Trophoblast cell (in vitro differentiated cells and primary cell): ENCODE measurements at regions not wholly inside any gene's neighbourhood (a gene's known extent, or its start where the extent isn't known, plus 50 kb on each side); places are given as distances from the start of the nearest gene placed in this dataset.

Source experiments
- DNase-seq, 2 donors: peaks; one replicate each; pipeline ENCODE4 v3.0.0-alpha.2; 2016
- H2AFZ ChIP-seq: 2 replicates; pipeline ENCODE4 v1.6.1; 2013; ENCODE audit warnings: low read length, moderate library complexity, mild to moderate bottlenecking; ENCODE audit not compliant: insufficient read depth, poor library complexity
- H2AK5ac ChIP-seq: 2 replicates; pipeline ENCODE4 v1.6.1; 2013; ENCODE audit warnings: mild to moderate bottlenecking, low read length
- H2BK120ac ChIP-seq: 2 replicates; pipeline ENCODE4 v1.6.1; 2013; ENCODE audit warnings: low read length, mild to moderate bottlenecking, moderate library complexity; ENCODE audit not compliant: insufficient read depth, poor library complexity
- H2BK12ac ChIP-seq: 2 replicates; pipeline ENCODE4 v1.6.1; 2013; ENCODE audit warnings: mild to moderate bottlenecking, low read length, moderate library complexity
- H2BK5ac ChIP-seq: 2 replicates; pipeline ENCODE4 v1.6.1; 2013; ENCODE audit warnings: low read length, low read depth, moderate library complexity, mild to moderate bottlenecking; ENCODE audit not compliant: poor library complexity
- H3K14ac ChIP-seq: 2 replicates; pipeline ENCODE4 v1.6.1; 2013; ENCODE audit warnings: mild to moderate bottlenecking, low read length
- H3K18ac ChIP-seq: 2 replicates; pipeline ENCODE4 v1.6.1; 2013; ENCODE audit warnings: mild to moderate bottlenecking, low read length
- H3K23ac ChIP-seq: 2 replicates; pipeline ENCODE4 v1.6.1; 2013; ENCODE audit warnings: low read length
- H3K27ac ChIP-seq: 2 replicates; pipeline ENCODE4 v1.5.1; 2013; ENCODE audit warnings: low read depth, mild to moderate bottlenecking, inconsistent platforms, low read length, moderate library complexity
- H3K27me3 ChIP-seq: 2 replicates; pipeline ENCODE4 v1.6.1; 2013; ENCODE audit warnings: inconsistent platforms, mild to moderate bottlenecking, low read length, moderate library complexity; ENCODE audit not compliant: insufficient read depth
- H3K36me3 ChIP-seq, 2 experiments: 1 replicate in 1 of 2; 2 replicates in 1 of 2; pipeline ENCODE4 v1.6.1; 2013; ENCODE audit warnings: low read length in 2 of 2, mild to moderate bottlenecking in 2 of 2, moderate library complexity in 1 of 2; ENCODE audit not compliant: insufficient read depth in 2 of 2, control insufficient read depth in 1 of 2
- H3K4ac ChIP-seq: 2 replicates; pipeline ENCODE4 v1.6.1; 2013; ENCODE audit warnings: low read depth, mild to moderate bottlenecking, low read length, moderate library complexity
- H3K4me1 ChIP-seq, 2 experiments: 1 replicate in 1 of 2; 2 replicates in 1 of 2; pipeline ENCODE4 v1.6.1; 2013; ENCODE audit warnings: low read length in 2 of 2, mild to moderate bottlenecking in 2 of 2, moderate library complexity in 1 of 2; ENCODE audit not compliant: insufficient read depth in 2 of 2, control insufficient read depth in 1 of 2
- H3K4me2 ChIP-seq: 2 replicates; pipeline ENCODE4 v1.6.1; 2013; ENCODE audit warnings: inconsistent platforms, mild to moderate bottlenecking, low read length, moderate library complexity
- H3K4me3 ChIP-seq: 2 replicates; pipeline ENCODE4 v1.5.1; 2013; ENCODE audit warnings: mild to moderate bottlenecking, low read depth, low read length, inconsistent platforms
- H3K79me1 ChIP-seq: one replicate; pipeline ENCODE4 v1.6.1; 2013; ENCODE audit warnings: low read length
- H3K79me2 ChIP-seq: 2 replicates; pipeline ENCODE4 v1.6.1; 2013; ENCODE audit warnings: low read length, mild to moderate bottlenecking; ENCODE audit not compliant: control insufficient read depth, insufficient read depth, poor library complexity
- H3K9ac ChIP-seq: 2 replicates; pipeline ENCODE4 v1.6.1; 2013; ENCODE audit warnings: mild to moderate bottlenecking, low read length
- H3K9me3 ChIP-seq: 2 replicates; pipeline ENCODE4 v1.6.1; 2013; ENCODE audit warnings: low read depth, mild to moderate bottlenecking, control low read depth, inconsistent platforms, low read length; ENCODE audit not compliant: insufficient read depth
- H4K12ac ChIP-seq: 2 replicates; pipeline ENCODE4 v1.6.1; 2013; ENCODE audit warnings: low read depth, mild to moderate bottlenecking, low read length, moderate library complexity
- H4K8ac ChIP-seq: 2 replicates; pipeline ENCODE4 v1.6.1; 2013; ENCODE audit warnings: low read depth, mild to moderate bottlenecking, low read length, moderate library complexity
- H4K91ac ChIP-seq: one replicate; pipeline ENCODE4 v1.6.1; 2013; ENCODE audit warnings: low read depth, mild to moderate bottlenecking, low read length, moderate library complexity
- WGBS: extraction: QIAGEN DNeasy Blood & Tissue Kit; methylation state at CpG from one replicate; pipeline ENCODE4 v1.1.7; 2013; ENCODE audit warnings: missing lambda C conversion rate; ENCODE audit not compliant: insufficient read length, insufficient coverage; ENCODE audit errors: extremely low coverage; 5-methylcytosine and 5-hydroxymethylcytosine counted together

- Histone ChIP-seq H3K27me3 (no peaks in the 10 kb centered on the region), H2BK12ac (no peak overlapping the region), H2AK5ac (no peak overlapping the region), H3K79me2 (no peaks in the 10 kb centered on the region), H4K12ac (no peak overlapping the region), H3K4me2 (no peak overlapping the region), H2BK120ac (no peak overlapping the region), H2BK5ac (no peak overlapping the region), H2AFZ (no peak overlapping the region), H4K91ac (no peak overlapping the region), H3K4me3 (no peak overlapping the region), H3K14ac (no peak overlapping the region), H3K18ac (no peak overlapping the region), H3K9me3 (peaks cover 2% of the 10 kb centered on the region), H3K27ac (no peak overlapping the region), H4K8ac (no peak overlapping the region), H3K23ac (no peak overlapping the region), H3K9ac (no peak overlapping the region), H3K79me1 (no peaks in the 10 kb centered on the region), H3K36me3 (no peaks in the 10 kb centered on the region), H3K4ac (no peak overlapping the region), H3K4me1 (no peaks in the 10 kb centered on the region)
- no CpG with 5 or more reads among the region's 5 CpGs for WGBS
- DNase-seq = no peak
Measured at GRCh38 chr15:31934821-31935220, 95.5 kb upstream of the CHRNA7 start.

GRCh38 chr15:31953478-31953877 lies 76.8 kb upstream of the CHRNA7 start:
- H4K12ac ChIP-seq = no peak overlapping the region
- no peak overlapping the region for H3K4ac ChIP-seq
- no peak overlapping the region for H2BK120ac ChIP-seq
- no peak overlapping the region for H2BK12ac ChIP-seq
- no peak overlapping the region for H3K4me2 ChIP-seq
- H3K23ac ChIP-seq = peak overlapping the region; percentile 40
- H3K27me3 ChIP-seq = no peaks in the 10 kb centered on the region
- no peak overlapping the region for H2BK5ac ChIP-seq
- no peak for DNase-seq
- WGBS = no CpG with 5 or more reads among the region's 4 CpGs
- no peak overlapping the region for H3K18ac ChIP-seq
- no peaks in the 10 kb centered on the region for H3K79me2 ChIP-seq
- H3K14ac ChIP-seq = no peak overlapping the region
- H4K8ac ChIP-seq = no peak overlapping the region
- H3K79me1 ChIP-seq = no peaks in the 10 kb centered on the region
- no peak overlapping the region for H3K9ac ChIP-seq
- no peaks in the 10 kb centered on the region for H3K4me1 ChIP-seq
- H2AFZ ChIP-seq = no peak overlapping the region
- H3K36me3 ChIP-seq = no peaks in the 10 kb centered on the region
- no peak overlapping the region for H4K91ac ChIP-seq
- peaks cover 2% of the 10 kb centered on the region for H3K9me3 ChIP-seq
- no peak overlapping the region for H3K4me3 ChIP-seq
- H2AK5ac ChIP-seq = no peak overlapping the region
- H3K27ac ChIP-seq = no peak overlapping the region

GRCh38 chr15:31954374-31955172 lies 75.7 kb upstream of the CHRNA7 start:
- H3K23ac ChIP-seq = no peak overlapping the region
- no peak overlapping the region for H2BK120ac ChIP-seq
- H3K9me3 ChIP-seq = peaks cover 2% of the 10 kb centered on the region
- H4K12ac ChIP-seq = no peak overlapping the region
- no peak overlapping the region for H3K4me3 ChIP-seq
- H3K14ac ChIP-seq = no peak overlapping the region
- H3K4me2 ChIP-seq = no peak overlapping the region
- no peaks in the 10 kb centered on the region for H3K36me3 ChIP-seq
- no peaks in the 10 kb centered on the region for H3K27me3 ChIP-seq
- no peak overlapping the region for H3K18ac ChIP-seq
- H3K79me2 ChIP-seq = no peaks in the 10 kb centered on the region
- no peak overlapping the region for H4K8ac ChIP-seq
- no peak overlapping the region for H2BK5ac ChIP-seq
- H3K4me1 ChIP-seq = no peaks in the 10 kb centered on the region
- no peak overlapping the region for H3K9ac ChIP-seq
- no peak overlapping the region for H2AK5ac ChIP-seq
- H4K91ac ChIP-seq = no peak overlapping the region
- H3K4ac ChIP-seq = no peak overlapping the region
- no peak overlapping the region for H2AFZ ChIP-seq
- no peak overlapping the region for H2BK12ac ChIP-seq
- no CpG with 5 or more reads among the region's 8 CpGs for WGBS
- H3K79me1 ChIP-seq = no peaks in the 10 kb centered on the region
- DNase-seq = no peak
- no peak overlapping the region for H3K27ac ChIP-seq

- no CpG with 5 or more reads among the region's 1 CpG for WGBS
- Histone ChIP-seq H4K91ac (no peak overlapping the region), H3K79me2 (no peaks in the 10 kb centered on the region), H3K18ac (no peak overlapping the region), H3K23ac (no peak overlapping the region), H3K27me3 (no peaks in the 10 kb centered on the region), H3K9ac (no peak overlapping the region), H2BK12ac (no peak overlapping the region), H3K27ac (no peak overlapping the region), H3K9me3 (peaks cover 4% of the 10 kb centered on the region), H2AFZ (no peak overlapping the region), H3K14ac (no peak overlapping the region), H2AK5ac (no peak overlapping the region), H3K4me2 (no peak overlapping the region), H4K12ac (no peak overlapping the region), H2BK5ac (no peak overlapping the region), H3K4me1 (no peaks in the 10 kb centered on the region), H3K4me3 (no peak overlapping the region), H3K4ac (no peak overlapping the region), H3K36me3 (no peaks in the 10 kb centered on the region), H4K8ac (no peak overlapping the region), H3K79me1 (no peaks in the 10 kb centered on the region), H2BK120ac (no peak overlapping the region)
- DNase-seq = no peak
Measured at GRCh38 chr15:31955734-31956133, 74.6 kb upstream of the CHRNA7 start.
